COR-L47 (cell line): ENCODE measurements at regions not wholly inside any gene's neighbourhood (a gene's known extent, or its start where the extent isn't known, plus 50 kb on each side); places are given as distances from the start of the nearest gene placed in this dataset.
"Not testable (repeated sequence)": the region's sequence is repeated elsewhere in the genome, so short reads cannot be mapped to it uniquely, and the experiment has no call there.

ENCODE experiments used
- DNase-seq: peaks from one replicate; lab custom pipeline; 2025; lab: John Stamatoyannopoulos, UW

GRCh38 chr6:22349051-22349450 is 52.2 kb upstream of the PRL start:
- no peak for DNase-seq

- DNase-seq: no peak
Observed at GRCh38 chr6:22349528-22349927, 52.7 kb upstream of the PRL start.

GRCh38 chr6:22350109-22350508 is 53.3 kb upstream of the PRL start:
- DNase-seq: peak; percentile 23

- no peak for DNase-seq
Observed at GRCh38 chr6:22353101-22353500, 56.3 kb upstream of the PRL start.

- no peak for DNase-seq
Observed at GRCh38 chr6:22356362-22356940, 59.6 kb upstream of the PRL start.

GRCh38 chr6:22357724-22358189 is 60.9 kb upstream of the PRL start:
- no peak for DNase-seq

GRCh38 chr6:22361576-22361975 is 64.7 kb upstream of the PRL start:
- no peak for DNase-seq

GRCh38 chr6:22362361-22362760 is 65.5 kb upstream of the PRL start:
- no peak for DNase-seq

- DNase-seq: peak; percentile 6
Observed at GRCh38 chr6:22363166-22363713, 66.4 kb upstream of the PRL start.

- no peak for DNase-seq
Observed at GRCh38 chr6:22363714-22364239, 66.9 kb upstream of the PRL start.

- no peak for DNase-seq
Observed at GRCh38 chr6:22364306-22364705, 67.5 kb upstream of the PRL start.

- no peak for DNase-seq
Observed at GRCh38 chr6:22366214-22366613, 69.4 kb upstream of the PRL start.

GRCh38 chr6:22367346-22367745 is 70.5 kb upstream of the PRL start:
- DNase-seq: no peak

- DNase-seq: no peak
Observed at GRCh38 chr6:22368794-22369193, 72.0 kb upstream of the PRL start.

- DNase-seq: no peak
Observed at GRCh38 chr6:22372922-22373321, 76.1 kb upstream of the PRL start.

- DNase-seq: not testable (repeated sequence)
Observed at GRCh38 chr6:22374950-22375349, 78.1 kb upstream of the PRL start.

- DNase-seq: not testable (repeated sequence)
Observed at GRCh38 chr6:22376293-22376692, 79.5 kb upstream of the PRL start.

GRCh38 chr6:22378536-22378935 is 81.7 kb upstream of the PRL start:
- DNase-seq: not testable (repeated sequence)

GRCh38 chr6:22380236-22380635 is 83.4 kb upstream of the PRL start:
- DNase-seq: no peak

- no peak for DNase-seq
Observed at GRCh38 chr6:22381845-22382544, 85.2 kb upstream of the PRL start.

- DNase-seq: no peak
Observed at GRCh38 chr6:22383016-22383415, 86.2 kb upstream of the PRL start.

- DNase-seq: no peak
Observed at GRCh38 chr6:22392711-22393110, 95.9 kb upstream of the PRL start.

GRCh38 chr6:22394691-22395090 is 97.9 kb upstream of the PRL start:
- DNase-seq: no peak
